Cerebellar cortex (tissue), 1 donor: ENCODE measurements at regions not wholly inside any gene's neighbourhood (a gene's known extent, or its start where the extent isn't known, plus 50 kb on each side); places are given as distances from the start of the nearest gene placed in this dataset.
"Not testable (repeated sequence)": the region's sequence is repeated elsewhere in the genome, so short reads cannot be mapped to it uniquely, and the experiment has no call there.

Experiments used
- DNase-seq: peaks from one replicate; pipeline ENCODE4 v3.0.0-alpha.2; 2015; ENCODE audit warnings: low spot score

DNA sequence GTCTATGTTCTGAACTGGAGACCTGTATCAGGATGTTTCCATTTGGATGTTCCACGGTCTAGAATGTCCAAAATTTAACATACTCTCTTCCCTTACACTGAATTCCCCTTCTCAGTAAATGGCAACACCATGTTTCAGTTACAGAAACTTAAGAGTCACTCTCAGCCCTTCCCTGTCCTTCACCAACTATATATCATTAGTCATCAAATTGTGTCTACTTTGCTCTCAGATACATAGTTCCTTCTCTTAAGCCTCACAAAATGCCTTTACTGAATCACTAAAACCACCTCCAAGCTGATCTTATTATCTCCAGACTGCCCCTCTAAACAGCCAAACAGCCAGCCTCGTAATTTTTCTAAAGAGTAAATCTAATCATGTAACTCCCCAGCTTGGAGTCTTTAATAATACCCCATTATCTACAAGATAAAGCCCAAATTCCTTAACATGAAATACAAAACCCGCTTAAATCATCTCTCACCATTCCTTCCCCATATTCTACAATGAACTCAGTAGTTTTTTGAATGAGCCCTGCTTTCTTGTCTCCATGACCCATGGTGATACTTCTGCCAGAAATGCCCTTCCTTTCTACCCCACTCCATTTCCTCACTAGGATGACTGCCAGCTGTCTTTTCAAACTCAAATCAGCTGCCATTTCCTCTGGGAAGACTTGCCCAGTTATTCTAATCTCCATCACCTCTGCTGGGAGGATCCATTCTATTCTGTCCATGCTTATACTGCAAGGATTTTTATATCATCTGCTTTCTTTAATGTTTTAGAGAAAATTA is 102.7 kb upstream of the ARHGAP42 start:
- no peak for DNase-seq

DNA sequence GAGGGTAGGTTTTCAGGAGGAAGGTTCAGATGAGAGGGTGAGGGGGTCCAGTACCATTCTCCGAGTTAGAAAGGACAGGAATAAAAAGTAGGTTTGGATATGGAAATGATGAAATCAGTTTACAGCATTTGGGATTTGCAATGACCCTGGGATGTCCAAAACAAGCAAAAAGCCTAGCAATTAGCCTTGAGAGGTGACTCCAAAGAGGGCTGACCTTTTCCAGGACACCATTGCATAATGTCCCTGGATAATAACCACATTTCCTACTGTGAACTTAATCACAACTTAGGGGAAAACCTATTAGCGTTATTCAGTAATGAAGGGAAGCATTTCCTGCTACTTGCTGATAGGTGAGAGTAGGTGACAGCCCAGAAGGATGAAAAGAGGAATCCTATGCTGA is 101.4 kb upstream of the ARHGAP42 start:
- DNase-seq: no peak

DNA sequence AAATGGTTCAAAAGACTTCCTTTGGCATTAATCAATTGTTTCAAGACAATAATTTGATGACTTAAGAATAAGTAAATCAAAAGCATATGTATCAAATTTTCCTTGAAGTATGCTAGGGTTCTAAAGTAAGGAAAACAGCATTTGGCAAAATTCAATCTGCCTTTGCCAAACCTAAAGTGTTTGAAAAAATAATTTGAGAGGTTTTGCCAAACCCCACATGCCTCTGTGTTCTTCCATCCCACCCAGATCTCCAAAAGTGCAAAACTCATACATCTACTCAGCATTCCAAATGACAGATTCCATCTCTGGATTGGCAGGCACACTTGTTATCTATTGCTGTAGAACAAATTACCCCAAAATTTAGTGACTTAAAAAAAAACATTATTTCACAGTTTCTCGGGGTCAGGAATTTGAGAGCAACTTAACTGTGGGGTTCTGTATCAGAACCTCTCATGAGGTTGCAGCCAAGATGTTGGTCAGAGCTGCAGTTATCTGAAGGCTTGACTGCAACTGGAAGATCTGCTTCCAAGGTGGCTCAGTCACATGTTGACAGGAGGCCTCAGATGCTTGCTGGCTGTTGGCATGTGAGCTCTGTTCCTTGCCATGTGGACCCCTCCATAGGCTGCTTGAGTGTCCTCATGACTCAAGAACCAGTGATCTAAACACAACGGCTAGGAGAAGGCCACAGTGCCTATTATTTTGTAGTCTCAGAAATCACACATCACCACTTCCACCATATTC is 100.6 kb upstream of the ARHGAP42 start:
- DNase-seq: no peak

DNA sequence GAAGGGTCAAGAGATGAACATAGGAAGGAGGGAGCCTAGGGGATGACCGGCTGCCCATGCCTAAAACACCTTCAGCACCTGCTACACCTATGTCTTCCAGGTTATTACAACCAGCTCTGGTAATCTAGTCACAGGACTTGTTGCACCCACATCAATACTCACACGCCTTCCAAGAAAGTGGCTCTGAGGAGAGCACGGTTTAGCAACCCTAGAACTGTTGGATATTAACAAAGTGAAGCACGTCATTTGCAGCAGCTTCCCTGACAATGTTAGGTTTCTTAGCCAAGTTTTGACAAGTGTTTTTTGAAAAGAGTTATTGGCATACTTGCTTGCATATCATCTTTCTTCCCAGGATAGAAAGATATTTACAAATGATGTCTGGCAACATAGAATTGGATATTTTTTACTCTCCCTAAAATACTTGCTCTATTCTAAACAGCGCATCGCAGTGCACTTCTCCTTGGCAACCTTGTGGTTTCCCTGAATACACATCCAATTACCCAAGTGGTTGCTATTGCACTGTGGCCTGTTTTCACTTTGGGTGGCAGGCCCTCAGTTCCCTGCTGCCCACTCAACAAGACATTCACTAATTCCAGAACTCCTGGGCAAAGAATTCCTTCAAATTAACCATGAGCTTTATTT is 94.3 kb upstream of the ARHGAP42 start:
- DNase-seq: no peak

DNA sequence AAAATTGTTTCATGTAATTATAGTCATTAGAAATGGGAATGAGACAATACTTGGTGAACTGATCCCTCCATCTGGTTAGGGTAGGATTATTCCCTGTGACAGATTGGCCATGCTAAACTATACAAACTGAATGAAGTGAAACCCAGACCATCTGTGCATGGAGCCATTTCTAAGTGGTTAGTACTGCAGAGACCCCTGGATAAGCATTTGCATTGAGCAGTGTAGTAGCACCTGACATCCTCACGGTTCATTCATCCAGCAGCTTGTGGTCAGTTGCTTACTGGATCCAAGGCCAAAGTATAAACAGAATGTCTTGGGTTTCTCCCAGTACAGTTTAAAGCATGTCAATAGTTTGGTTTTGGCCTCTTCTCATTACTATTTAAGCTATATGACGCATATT is 93.8 kb upstream of the ARHGAP42 start:
- no peak for DNase-seq

DNA sequence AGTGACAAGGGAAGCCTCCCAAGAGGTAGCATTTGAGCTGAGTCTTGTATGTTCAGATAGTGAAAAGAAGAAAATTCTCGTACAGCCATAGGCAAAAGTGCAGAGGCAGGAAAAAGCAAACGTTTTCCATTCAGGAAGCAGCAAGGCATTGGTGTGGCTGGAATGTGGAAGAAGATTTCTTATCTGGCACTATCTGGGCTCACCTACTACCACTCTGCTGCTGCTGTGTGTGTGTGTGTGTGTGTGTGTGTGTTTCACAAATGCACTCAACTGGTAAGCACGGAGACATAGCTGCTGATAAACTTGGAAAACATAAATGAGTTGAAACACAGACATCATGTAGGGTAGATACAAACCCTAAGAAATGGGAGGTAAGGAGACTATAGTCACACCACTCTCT is 92.8 kb upstream of the ARHGAP42 start:
- no peak for DNase-seq

DNA sequence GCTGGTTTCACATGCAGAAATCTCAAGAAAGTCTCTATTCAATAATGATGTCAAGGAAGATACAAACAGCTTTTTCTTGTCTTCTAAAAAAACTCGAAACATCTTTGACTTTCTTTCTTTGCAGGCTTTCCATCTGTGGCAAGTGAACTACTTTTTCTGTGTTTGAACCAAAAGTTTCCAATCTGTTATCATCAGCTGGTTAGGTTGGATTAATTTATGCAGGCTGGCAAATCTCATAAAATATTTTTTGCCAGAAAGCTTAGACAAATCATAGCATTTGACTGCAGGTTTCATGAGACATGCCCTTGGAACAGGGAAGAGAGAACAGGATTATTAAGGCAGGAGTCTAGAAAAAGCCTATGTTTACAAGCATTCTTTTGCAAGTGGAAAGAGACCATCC is 86.1 kb upstream of the ARHGAP42 start:
- no peak for DNase-seq

DNA sequence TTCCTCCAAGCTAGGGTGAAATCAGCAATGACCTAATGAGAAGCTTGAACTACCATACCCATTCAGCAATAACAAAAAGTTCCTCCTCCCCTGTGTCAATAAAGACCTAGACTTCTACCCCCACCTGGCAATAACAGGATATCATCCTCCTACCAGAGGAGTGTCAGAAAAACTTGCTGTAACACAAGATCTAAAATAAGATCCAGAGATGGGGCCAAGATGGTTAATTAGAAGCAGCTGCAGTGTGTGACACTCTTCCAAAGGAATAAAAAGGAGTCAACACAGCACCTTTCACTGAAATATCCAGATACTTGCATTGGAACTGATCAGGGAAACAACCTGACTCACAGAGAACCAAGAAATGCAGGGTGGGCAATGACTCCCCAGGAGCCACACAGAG is 84.4 kb upstream of the ARHGAP42 start:
- no peak for DNase-seq

DNA sequence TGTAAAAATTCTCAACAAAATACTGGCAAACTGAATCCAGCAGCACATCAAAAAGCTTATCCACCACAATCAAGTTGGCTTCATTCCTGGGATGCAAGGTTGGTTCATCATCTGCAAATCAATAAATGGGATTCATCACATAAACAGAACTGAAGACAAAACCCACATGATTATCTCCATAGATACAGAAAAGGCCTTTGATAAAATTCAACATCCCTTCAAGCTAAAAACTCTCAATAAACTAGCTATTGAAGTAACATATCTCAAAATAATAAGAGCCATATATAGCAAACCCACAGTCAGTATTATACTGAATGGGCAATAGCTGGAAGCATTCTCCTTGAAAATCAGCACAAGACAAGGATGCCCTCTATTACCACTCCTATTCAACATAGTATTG is 79.3 kb upstream of the ARHGAP42 start:
- not testable (repeated sequence) for DNase-seq

DNA sequence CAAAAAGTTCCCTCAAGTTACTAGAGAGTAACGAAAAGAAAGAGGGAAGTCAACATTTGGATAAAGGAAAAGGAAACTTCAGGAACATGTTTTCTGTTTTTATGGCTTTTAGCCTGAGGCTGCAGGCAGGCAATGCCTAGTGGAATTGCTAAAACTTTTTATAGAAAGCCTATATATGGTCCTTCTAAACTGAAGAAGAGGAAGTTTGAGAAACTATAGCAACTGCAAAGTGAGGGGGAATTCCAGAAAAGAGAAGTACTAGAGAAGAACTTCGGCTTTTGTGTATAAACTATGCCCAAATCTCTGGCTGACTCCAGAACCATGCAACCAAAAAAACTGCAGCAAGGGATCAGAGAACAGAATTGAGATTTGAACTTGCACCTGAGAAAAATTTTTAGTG is 74.3 kb upstream of the ARHGAP42 start:
- no peak for DNase-seq

DNA sequence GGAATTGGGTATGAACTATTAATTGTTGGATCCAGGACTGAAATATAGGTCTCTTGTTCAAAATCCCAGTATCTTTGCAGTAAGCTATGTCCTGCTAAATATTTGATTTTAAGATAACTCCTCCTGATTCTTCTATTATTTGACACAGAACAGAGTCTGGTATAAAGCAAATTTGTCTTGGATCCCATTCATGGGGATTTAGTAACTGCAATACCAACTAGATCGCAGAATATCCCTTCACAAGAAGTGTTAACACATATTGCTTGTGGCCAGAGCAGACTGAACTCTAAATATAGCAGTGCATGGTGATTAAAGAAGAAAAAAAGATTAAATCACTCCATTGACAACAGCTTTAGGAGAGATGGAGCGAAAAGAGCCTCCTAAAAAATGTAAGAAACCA is 68.2 kb upstream of the ARHGAP42 start:
- DNase-seq: no peak

DNA sequence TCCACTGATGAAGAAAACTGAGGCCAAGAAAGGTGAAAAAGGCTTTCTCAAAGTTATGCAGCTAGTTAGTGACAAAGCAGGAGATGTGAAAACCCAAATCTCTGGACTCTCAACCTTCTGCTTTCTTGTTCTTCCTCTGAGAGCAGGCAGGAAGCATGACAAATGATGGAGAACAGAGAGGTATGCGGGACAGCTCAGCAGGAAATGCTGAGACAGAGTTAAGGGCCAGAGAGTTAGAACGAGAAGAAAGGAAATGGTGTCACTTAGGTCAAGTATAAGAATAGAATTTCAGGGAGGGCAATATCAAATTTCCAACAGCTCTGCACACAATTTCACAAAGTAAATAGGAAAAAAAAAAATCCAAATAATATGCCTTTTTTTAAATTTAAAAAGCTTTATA is 67.6 kb upstream of the ARHGAP42 start:
- no peak for DNase-seq

DNA sequence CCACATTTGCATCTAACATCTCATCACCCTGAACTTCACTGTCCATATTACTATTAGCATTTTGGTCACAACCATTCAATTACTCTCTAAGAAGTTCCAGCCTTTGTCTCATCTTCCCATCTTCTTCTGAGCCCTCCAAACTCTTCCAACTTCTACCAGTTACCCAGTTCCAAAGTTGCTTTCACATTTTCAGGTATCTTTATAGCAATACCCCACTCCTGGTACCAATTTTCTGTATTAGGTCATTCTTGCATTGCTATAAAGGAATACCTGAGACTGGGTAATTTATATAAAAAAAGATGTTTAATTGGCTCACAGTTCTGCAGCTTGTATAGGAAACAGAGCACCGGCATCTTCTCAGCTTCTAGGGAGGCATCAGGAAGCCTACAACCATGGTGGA is 64.7 kb upstream of the ARHGAP42 start:
- no peak for DNase-seq

DNA sequence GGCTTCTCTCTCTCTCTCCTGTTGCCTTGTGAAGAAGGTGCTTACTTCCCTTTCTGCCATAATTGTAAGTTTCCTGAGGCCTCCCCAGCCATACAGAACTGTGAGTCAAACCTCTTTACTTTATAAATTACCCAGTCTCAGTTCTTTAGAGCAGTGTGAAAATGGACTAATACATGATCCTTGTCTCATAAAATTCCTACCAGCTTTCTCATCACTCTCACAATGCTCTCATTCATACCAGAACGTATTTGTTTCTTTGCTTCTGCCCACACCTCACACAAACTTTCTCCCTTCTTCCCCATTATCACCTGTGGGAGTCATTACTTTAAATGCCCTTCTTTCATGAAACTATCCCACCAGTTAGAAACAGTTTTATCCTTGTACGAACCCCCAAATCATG is 62.7 kb upstream of the ARHGAP42 start:
- DNase-seq: no peak

DNA sequence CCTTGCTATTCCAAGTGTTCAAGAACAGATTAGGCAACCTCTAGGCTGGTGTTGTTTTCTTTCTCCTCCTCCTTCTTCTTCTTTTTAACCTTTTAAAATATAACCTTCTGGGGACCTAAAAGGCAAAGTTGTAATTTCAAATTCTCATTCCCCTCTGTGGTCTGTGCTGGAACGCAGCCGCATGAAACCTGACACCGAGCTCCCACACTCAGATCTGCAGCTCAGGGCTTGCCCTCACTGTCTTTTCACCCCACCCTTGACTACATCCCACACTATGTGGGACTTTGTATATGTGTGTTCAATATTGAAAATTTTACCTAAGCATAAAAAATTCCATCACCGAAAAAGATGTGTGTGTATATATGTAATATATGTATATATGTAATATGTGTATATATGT is 62.0 kb upstream of the ARHGAP42 start:
- no peak for DNase-seq

DNA sequence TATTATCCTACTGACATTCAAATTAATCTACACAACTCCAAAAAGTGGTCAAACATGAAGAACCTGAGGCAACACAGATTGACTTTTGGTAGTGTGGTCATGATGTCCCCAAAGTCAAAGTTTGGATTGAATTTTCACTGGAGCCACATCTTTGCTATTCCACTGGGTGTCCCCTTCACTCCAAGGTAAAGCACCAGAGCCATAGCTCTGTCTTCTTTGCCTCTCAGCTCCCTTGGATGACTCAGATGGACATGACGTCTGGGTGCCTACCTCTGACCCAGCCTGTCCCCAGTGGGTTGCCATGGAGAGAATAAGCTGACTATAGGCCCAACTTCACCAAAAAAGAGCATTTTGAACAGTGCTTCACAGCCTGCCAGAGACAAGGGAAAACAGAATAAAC is 57.4 kb upstream of the ARHGAP42 start:
- no peak for DNase-seq

DNA sequence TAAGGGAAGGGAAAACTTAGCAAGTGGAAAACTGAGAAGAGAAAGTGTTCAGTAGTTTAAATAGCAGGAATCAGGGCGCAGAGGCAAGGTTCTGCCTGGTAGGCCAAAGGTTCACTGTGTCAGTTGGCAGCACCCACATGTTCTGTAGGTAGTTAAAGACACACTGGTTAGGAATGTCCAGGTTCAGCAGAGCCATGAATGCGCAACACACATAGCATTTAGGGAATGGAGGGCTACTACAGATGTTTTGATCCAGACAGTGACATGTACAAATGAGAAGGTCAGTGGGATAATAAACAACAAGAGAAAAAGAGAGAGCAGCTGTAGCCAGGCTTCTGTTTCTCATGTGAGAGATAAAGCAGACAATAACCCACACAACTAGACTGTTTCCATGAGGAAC is 56.2 kb upstream of the ARHGAP42 start:
- DNase-seq: no peak

DNA sequence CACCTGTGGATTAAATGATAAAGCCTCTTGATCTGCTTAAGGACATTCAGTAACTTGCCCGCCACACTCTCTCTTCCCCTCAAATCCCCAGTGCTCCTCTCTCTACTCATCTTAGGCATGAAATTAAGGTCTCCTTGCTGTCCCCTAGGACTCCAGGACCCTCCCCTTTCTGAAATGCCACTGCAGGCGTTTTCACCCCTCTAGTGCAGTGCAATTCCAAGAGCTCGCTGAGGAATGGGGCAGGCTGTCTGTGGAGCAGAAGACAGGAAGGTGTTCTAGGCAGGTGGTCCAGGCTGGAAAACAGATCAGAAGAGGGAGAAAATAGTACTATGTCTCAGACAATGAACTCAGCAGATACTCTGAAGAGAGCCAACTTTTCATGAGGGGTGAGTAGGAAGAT is 55.8 kb upstream of the ARHGAP42 start:
- no peak for DNase-seq

DNA sequence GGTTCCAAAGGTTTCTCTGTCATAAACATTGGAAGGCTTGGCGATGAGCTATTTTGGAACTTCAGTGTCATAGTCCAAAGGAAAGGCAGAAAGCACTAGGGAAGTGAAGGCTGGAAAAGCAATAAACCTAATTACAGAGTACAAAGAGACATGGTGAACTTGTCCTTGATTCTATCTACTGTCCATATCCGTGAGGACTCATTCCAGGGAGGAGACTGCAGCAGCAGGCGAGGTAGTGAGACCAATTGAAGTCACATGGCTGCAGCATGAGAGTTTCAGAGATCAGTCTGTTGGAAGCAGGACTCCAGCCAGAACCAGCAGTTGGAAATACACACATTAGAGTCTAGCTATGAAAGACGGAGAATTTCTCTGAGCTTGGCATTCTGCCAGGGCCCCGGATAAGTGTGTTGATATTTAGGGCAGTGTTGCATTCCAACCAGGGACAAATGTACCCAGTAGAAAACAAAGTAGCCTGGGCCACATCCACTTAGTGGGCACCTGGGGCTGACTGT is 54.1 kb upstream of the ARHGAP42 start:
- peak; percentile 90 for DNase-seq

DNA sequence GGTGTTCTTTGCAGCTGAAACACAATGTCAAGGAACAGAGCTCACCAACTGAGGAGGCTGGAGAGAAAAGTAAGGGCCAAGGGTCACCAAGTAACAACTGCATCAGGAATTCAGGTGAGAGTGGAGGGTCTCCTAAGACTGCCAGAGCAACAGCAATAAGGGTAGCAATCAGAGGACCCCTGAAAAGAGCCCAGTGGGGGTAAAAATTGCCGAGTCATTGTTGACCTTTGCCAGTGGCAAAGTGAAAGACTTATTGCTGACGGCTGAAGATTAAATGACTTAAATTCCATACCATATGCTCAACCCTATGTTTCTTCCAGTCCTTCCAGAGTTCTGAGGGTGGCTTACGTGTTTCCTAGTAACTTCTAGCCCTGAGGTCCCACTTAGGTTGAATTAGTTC is 51.9 kb upstream of the ARHGAP42 start:
- no peak for DNase-seq

DNA sequence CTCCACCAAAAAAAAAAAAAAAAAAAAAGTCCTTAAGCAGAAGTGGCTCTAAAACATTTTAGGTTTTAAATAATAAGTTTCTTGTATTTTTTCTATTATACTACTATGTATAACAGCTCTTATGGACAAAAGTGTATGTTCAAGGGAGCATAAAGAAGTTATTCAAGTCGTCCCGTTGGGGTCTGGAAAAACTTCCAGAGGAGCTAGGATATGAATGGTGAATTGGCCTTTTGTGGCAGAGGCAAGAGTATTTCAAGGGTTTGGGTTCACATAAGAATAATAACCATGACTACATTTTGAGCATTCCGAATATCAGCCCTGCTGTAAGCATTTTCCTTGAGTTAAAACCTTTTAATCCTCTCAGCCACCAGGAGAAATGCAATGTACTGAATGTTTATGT is 50.6 kb upstream of the ARHGAP42 start:
- no peak for DNase-seq
